ENCODE measurements at regions not wholly inside any gene's neighbourhood (a gene's known extent, or its start where the extent isn't known, plus 50 kb on each side); places are given as distances from the start of the nearest gene placed in this dataset.

- no peaks in the 10 kb centered on the region for H3K27me3 ChIP-seq
- no peak for DNase-seq (ENCODE audit: low spot score in 2 of 2)
- H3K9me3 ChIP-seq: no peaks in the 10 kb centered on the region
- TF ChIP-seq CTCF (IDR thresholded peaks at IDR 0.05) (no peak), POLR2AphosphoS5 (IDR thresholded peaks at IDR 0.05) (no peak), POLR2A (IDR thresholded peaks at IDR 0.05) (no peak)
- H3K36me3 ChIP-seq: no peaks in the 10 kb centered on the region
- H3K27ac ChIP-seq: no peak overlapping the region
- intact Hi-C loops (cut with DNase I; ENCODE audit: low total_unique reads): no loop called here
- H3K4me3 ChIP-seq: no peak overlapping the region
- no peaks in the 10 kb centered on the region for H3K4me1 ChIP-seq
Observed at GRCh38 chr17:418421-418751, 65.8 kb upstream of the RPH3AL start.

GRCh38 chr17:417691-418420, 65.2 kb upstream of the RPH3AL start:
- no peaks in the 10 kb centered on the region for H3K36me3 ChIP-seq
- intact Hi-C loops (cut with DNase I; ENCODE audit: low total_unique reads): no loop called here
- TF ChIP-seq CTCF (IDR thresholded peaks at IDR 0.05) (no peak), POLR2AphosphoS5 (IDR thresholded peaks at IDR 0.05) (no peak), POLR2A (IDR thresholded peaks at IDR 0.05) (no peak)
- no peaks in the 10 kb centered on the region for H3K4me1 ChIP-seq
- no peaks in the 10 kb centered on the region for H3K9me3 ChIP-seq
- DNase-seq (ENCODE audit: low spot score in 2 of 2): no peak
- H3K27me3 ChIP-seq: no peaks in the 10 kb centered on the region
- no peak overlapping the region for H3K27ac ChIP-seq
- no peak overlapping the region for H3K4me3 ChIP-seq

- H3K4me3 ChIP-seq: peak overlapping the region in 1 of 3 donors; percentile 5
- intact Hi-C loops (cut with DNase I; ENCODE audit: low total_unique reads): no loop called here
- TF ChIP-seq POLR2A (IDR thresholded peaks at IDR 0.05) (no peak), POLR2AphosphoS5 (IDR thresholded peaks at IDR 0.05) (no peak), CTCF (IDR thresholded peaks at IDR 0.05) (no peak)
- no peaks in the 10 kb centered on the region for H3K36me3 ChIP-seq
- H3K4me1 ChIP-seq: peaks cover 0 to 6% of the 10 kb centered on the region in 2 donors
- no peak for DNase-seq (ENCODE audit: low spot score in 2 of 2)
- no peaks in the 10 kb centered on the region for H3K27me3 ChIP-seq
- H3K9me3 ChIP-seq: no peaks in the 10 kb centered on the region
- H3K27ac ChIP-seq: no peak overlapping the region
Observed at GRCh38 chr17:416293-417206, 63.9 kb upstream of the RPH3AL start.

GRCh38 chr17:413706-414380, 61.2 kb upstream of the RPH3AL start:
- TF ChIP-seq POLR2AphosphoS5 (IDR thresholded peaks at IDR 0.05): no peak
- TF ChIP-seq CTCF (IDR thresholded peaks at IDR 0.05): no peak
- no peak for TF ChIP-seq POLR2A (IDR thresholded peaks at IDR 0.05)
- H3K27me3 ChIP-seq: no peaks in the 10 kb centered on the region
- intact Hi-C loops (cut with DNase I; ENCODE audit: low total_unique reads): no loop called here
- H3K27ac ChIP-seq: no peak overlapping the region
- H3K4me3 ChIP-seq: no peak overlapping the region
- no peaks in the 10 kb centered on the region for H3K36me3 ChIP-seq
- no peak for DNase-seq (ENCODE audit: low spot score in 2 of 2)
- H3K9me3 ChIP-seq: no peaks in the 10 kb centered on the region
- peaks cover 0 to 7% of the 10 kb centered on the region in 2 donors for H3K4me1 ChIP-seq

- no peak overlapping the region for H3K27ac ChIP-seq
Observed at GRCh38 chr17:413016-413350, 60.4 kb upstream of the RPH3AL start.

More at GRCh38 chr17:413016-413350, 60.4 kb upstream of the RPH3AL start:
- no peak for DNase-seq (ENCODE audit: low spot score in 2 of 2)
- Histone ChIP-seq H3K27me3 (no peaks in the 10 kb centered on the region), H3K9me3 (no peaks in the 10 kb centered on the region), H3K4me1 (peaks cover 0 to 7% of the 10 kb centered on the region in 2 donors), H3K4me3 (no peak overlapping the region), H3K36me3 (no peaks in the 10 kb centered on the region)
- TF ChIP-seq POLR2AphosphoS5 (IDR thresholded peaks at IDR 0.05) (no peak), CTCF (IDR thresholded peaks at IDR 0.05) (no peak), POLR2A (IDR thresholded peaks at IDR 0.05) (no peak)
- intact Hi-C loops (cut with DNase I; ENCODE audit: low total_unique reads): no loop called here

Measured in breast epithelium (tissue), 4 donors.